ENCODE measurements at regions not wholly inside any gene's neighbourhood (a gene's known extent, or its start where the extent isn't known, plus 50 kb on each side); places are given as distances from the start of the nearest gene placed in this dataset.

- H3K27ac Mint-ChIP-seq: no peak overlapping the region
Measured at GRCh38 chr2:125885340-125885739, 770.6 kb upstream of the GYPC start.

DNA sequence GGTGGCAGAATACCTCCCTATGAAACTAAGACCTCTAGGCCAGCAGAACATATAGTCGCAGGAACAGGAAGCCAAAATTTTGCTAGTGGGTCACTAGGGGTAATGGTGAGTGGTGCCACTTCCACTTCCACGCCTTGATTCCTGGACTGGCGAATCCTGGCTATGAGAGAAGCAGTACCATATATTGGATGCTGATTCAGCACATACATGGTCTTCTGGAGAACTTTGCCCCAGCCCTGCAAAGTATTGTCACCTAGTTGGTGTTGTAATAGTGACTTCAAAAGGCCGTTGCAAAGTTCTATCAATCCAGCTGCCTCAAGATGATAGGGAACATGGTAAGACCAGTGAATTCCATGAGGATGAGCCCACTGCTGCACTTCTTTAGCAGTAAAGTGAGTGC, 769.8 kb upstream of the GYPC start:
- ATAC-seq (ENCODE audit: low read depth in 2 of 2) (no peak), DNase-seq (no peak)
- H3K4me3 ChIP-seq (ENCODE audit: low read depth, low read length): no peak overlapping the region
- H3K27ac ChIP-seq (ENCODE audit: insufficient read depth, low read length, poor library complexity, severe bottlenecking): no peak overlapping the region
- no peaks in the 10 kb centered on the region for H3K4me1 ChIP-seq (ENCODE audit: control insufficient read depth, insufficient read depth, low read length, poor library complexity, severe bottlenecking)
- H3K27me3 ChIP-seq (ENCODE audit: control insufficient read depth, insufficient read depth, low read length): no peaks in the 10 kb centered on the region
- no peaks in the 10 kb centered on the region for H3K36me3 ChIP-seq (ENCODE audit: control insufficient read depth, insufficient read depth, low read length)
- Mint-ChIP-seq H3K4me1 (no peaks in the 10 kb centered on the region), H3K27ac (no peak overlapping the region), H3K27me3 (no peaks in the 10 kb centered on the region), H3K9me3 (peaks cover 4 to 20% (median 9%) of the 10 kb centered on the region in 7 donors), H3K36me3 (no peaks in the 10 kb centered on the region), H3K4me3 (no peak overlapping the region)
- H3K9me3 ChIP-seq (ENCODE audit: control insufficient read depth in 2 of 2, low read length in 2 of 2): peaks cover 0 to 8% of the 10 kb centered on the region in 2 experiments

More at GRCh38 chr2:125885340-125885739, 770.6 kb upstream of the GYPC start:
- Histone ChIP-seq H3K4me3 (ENCODE audit: low read depth, low read length) (no peak overlapping the region), H3K4me1 (ENCODE audit: control insufficient read depth, insufficient read depth, low read length, poor library complexity, severe bottlenecking) (no peaks in the 10 kb centered on the region), H3K9me3 (ENCODE audit: control insufficient read depth in 2 of 2, low read length in 2 of 2) (peaks cover 0 to 8% of the 10 kb centered on the region in 2 experiments), H3K27me3 (ENCODE audit: control insufficient read depth, insufficient read depth, low read length) (no peaks in the 10 kb centered on the region), H3K36me3 (ENCODE audit: control insufficient read depth, insufficient read depth, low read length) (no peaks in the 10 kb centered on the region), H3K27ac (ENCODE audit: insufficient read depth, low read length, poor library complexity, severe bottlenecking) (no peak overlapping the region)
- no peak for DNase-seq
- H3K9me3 Mint-ChIP-seq: peaks cover 4 to 20% (median 9%) of the 10 kb centered on the region in 7 donors
- H3K27me3 Mint-ChIP-seq: no peaks in the 10 kb centered on the region
- no peak overlapping the region for H3K4me3 Mint-ChIP-seq
- no peaks in the 10 kb centered on the region for H3K4me1 Mint-ChIP-seq
- no peak for ATAC-seq (ENCODE audit: low read depth in 2 of 2)
- H3K36me3 Mint-ChIP-seq: no peaks in the 10 kb centered on the region

GRCh38 chr2:125901278-125901677, 754.7 kb upstream of the GYPC start:
- Histone ChIP-seq H3K4me3 (ENCODE audit: low read depth, low read length) (no peak overlapping the region), H3K27me3 (ENCODE audit: control insufficient read depth, insufficient read depth, low read length) (no peaks in the 10 kb centered on the region), H3K27ac (ENCODE audit: insufficient read depth, low read length, poor library complexity, severe bottlenecking) (no peak overlapping the region), H3K9me3 (ENCODE audit: control insufficient read depth in 2 of 2, low read length in 2 of 2) (peaks cover 0 to 6% of the 10 kb centered on the region in 2 experiments), H3K36me3 (ENCODE audit: control insufficient read depth, insufficient read depth, low read length) (no peaks in the 10 kb centered on the region), H3K4me1 (ENCODE audit: control insufficient read depth, insufficient read depth, low read length, poor library complexity, severe bottlenecking) (no peaks in the 10 kb centered on the region)
- no peak for DNase-seq
- Mint-ChIP-seq H3K36me3 (no peaks in the 10 kb centered on the region), H3K27me3 (no peaks in the 10 kb centered on the region), H3K4me1 (no peaks in the 10 kb centered on the region), H3K4me3 (no peak overlapping the region), H3K9me3 (peaks cover 2 to 45% (median 14%) of the 10 kb centered on the region in 7 donors), H3K27ac (no peak overlapping the region)
- no peak for ATAC-seq (ENCODE audit: low read depth in 2 of 2)

DNA sequence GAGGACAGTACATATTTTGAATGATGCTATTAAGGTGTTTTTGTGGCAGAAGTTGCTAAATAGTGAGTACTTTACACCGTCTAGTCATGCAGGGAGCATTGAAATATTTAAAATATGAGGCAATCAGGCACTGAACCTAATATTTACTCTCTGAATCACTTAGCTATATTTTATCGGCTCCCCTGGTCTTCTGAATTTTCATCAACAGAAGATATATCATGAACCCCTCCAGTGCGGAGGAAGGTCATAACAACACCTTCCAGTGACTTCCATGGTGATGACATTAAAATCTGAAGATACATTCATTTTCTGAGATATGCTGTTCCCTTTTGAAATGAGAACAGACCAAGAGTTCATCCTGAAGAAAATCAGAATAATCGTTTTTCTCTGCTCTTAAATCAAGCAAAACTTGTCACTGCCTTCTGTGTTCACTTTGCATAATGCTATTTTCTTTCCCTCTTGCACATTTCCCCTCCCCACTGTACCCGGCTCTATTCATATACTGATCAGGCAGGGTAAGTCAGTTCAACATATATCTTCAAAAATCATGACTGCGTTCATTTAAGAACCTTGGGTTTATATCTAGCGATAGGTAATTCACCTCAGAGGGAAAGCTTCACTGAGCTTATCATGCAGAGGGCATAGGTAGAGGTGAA, 729.9 kb upstream of the GYPC start:
- no peak overlapping the region for H3K27ac ChIP-seq (ENCODE audit: insufficient read depth, low read length, poor library complexity, severe bottlenecking)
- Mint-ChIP-seq H3K27ac (no peak overlapping the region), H3K27me3 (no peaks in the 10 kb centered on the region), H3K36me3 (no peaks in the 10 kb centered on the region), H3K9me3 (peaks cover 2 to 17% (median 7%) of the 10 kb centered on the region in 7 donors), H3K4me1 (no peaks in the 10 kb centered on the region), H3K4me3 (no peak overlapping the region)
- DNase-seq (no peak), ATAC-seq (ENCODE audit: low read depth in 2 of 2) (no peak)
- no peaks in the 10 kb centered on the region for H3K9me3 ChIP-seq (ENCODE audit: control insufficient read depth in 2 of 2, low read length in 2 of 2)
- H3K4me1 ChIP-seq (ENCODE audit: control insufficient read depth, insufficient read depth, low read length, poor library complexity, severe bottlenecking): no peaks in the 10 kb centered on the region
- no peaks in the 10 kb centered on the region for H3K36me3 ChIP-seq (ENCODE audit: control insufficient read depth, insufficient read depth, low read length)
- H3K4me3 ChIP-seq (ENCODE audit: low read depth, low read length): no peak overlapping the region
- H3K27me3 ChIP-seq (ENCODE audit: control insufficient read depth, insufficient read depth, low read length): no peaks in the 10 kb centered on the region

- H3K4me1 ChIP-seq (ENCODE audit: control insufficient read depth, insufficient read depth, low read length, poor library complexity, severe bottlenecking): no peaks in the 10 kb centered on the region
- Mint-ChIP-seq H3K4me3 (no peak overlapping the region), H3K4me1 (no peaks in the 10 kb centered on the region), H3K9me3 (peaks cover 1 to 15% (median 4%) of the 10 kb centered on the region in 7 donors), H3K27me3 (no peaks in the 10 kb centered on the region), H3K36me3 (no peaks in the 10 kb centered on the region), H3K27ac (no peak overlapping the region)
- no peak overlapping the region for H3K4me3 ChIP-seq (ENCODE audit: low read depth, low read length)
- H3K9me3 ChIP-seq (ENCODE audit: control insufficient read depth in 2 of 2, low read length in 2 of 2): no peaks in the 10 kb centered on the region
- H3K36me3 ChIP-seq (ENCODE audit: control insufficient read depth, insufficient read depth, low read length): no peaks in the 10 kb centered on the region
- H3K27ac ChIP-seq (ENCODE audit: insufficient read depth, low read length, poor library complexity, severe bottlenecking): no peak overlapping the region
- no peak for DNase-seq
- H3K27me3 ChIP-seq (ENCODE audit: control insufficient read depth, insufficient read depth, low read length): no peaks in the 10 kb centered on the region
- ATAC-seq (ENCODE audit: low read depth in 2 of 2): no peak
Measured at GRCh38 chr2:125935559-125935958, 720.4 kb upstream of the GYPC start.

DNA sequence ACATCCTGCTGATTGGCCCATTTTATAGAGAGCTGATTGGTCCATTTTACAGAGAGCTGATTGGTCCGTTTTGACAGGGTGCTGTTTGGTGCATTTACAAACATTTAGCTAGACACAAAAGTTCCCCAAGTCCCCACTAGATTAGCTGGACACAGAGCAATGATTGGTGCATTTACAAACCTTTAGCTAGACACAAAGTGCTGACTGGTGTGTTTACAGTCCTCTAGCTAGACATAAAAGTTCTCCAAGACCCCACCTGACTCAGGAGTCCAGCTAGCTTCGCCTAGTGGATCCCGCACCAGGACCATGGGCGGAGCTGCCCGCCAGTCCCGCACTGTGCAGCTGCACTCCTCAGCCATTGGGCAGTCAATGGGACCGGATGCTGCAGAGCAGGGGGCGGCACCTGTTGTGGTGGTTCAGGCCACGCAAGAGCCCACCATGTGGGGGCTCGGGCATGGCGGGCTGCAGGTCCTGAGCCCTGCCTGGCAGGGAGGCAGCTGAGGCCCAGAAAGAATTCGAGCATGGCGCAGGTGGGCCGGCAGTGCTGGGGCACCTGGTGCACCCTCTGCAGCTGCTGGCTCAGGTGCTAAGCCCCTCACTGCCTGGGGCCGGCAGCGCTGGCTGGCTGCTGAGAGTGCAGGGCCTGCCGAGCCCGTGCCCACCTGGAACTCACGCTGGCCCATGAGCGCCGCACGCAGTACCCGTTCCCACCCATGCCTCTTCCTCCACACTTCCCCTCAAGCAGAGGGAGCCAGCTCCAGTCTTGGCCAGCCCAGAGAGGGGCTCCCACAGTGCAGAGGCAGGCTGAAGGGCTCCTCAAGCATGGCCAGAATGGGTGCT, 713.2 kb upstream of the GYPC start:
- H3K9me3 ChIP-seq (ENCODE audit: control insufficient read depth in 2 of 2, low read length in 2 of 2): no peaks in the 10 kb centered on the region
- no peaks in the 10 kb centered on the region for H3K36me3 ChIP-seq (ENCODE audit: control insufficient read depth, insufficient read depth, low read length)
- Mint-ChIP-seq H3K27ac (no peak overlapping the region), H3K4me1 (no peaks in the 10 kb centered on the region), H3K36me3 (no peaks in the 10 kb centered on the region), H3K27me3 (no peaks in the 10 kb centered on the region), H3K9me3 (peaks cover 0 to 19% (median 10%) of the 10 kb centered on the region in 7 donors), H3K4me3 (no peak overlapping the region)
- no peaks in the 10 kb centered on the region for H3K27me3 ChIP-seq (ENCODE audit: control insufficient read depth, insufficient read depth, low read length)
- no peak for ATAC-seq (ENCODE audit: low read depth in 2 of 2)
- no peak overlapping the region for H3K27ac ChIP-seq (ENCODE audit: insufficient read depth, low read length, poor library complexity, severe bottlenecking)
- no peaks in the 10 kb centered on the region for H3K4me1 ChIP-seq (ENCODE audit: control insufficient read depth, insufficient read depth, low read length, poor library complexity, severe bottlenecking)
- no peak for DNase-seq
- H3K4me3 ChIP-seq (ENCODE audit: low read depth, low read length): no peak overlapping the region

DNA sequence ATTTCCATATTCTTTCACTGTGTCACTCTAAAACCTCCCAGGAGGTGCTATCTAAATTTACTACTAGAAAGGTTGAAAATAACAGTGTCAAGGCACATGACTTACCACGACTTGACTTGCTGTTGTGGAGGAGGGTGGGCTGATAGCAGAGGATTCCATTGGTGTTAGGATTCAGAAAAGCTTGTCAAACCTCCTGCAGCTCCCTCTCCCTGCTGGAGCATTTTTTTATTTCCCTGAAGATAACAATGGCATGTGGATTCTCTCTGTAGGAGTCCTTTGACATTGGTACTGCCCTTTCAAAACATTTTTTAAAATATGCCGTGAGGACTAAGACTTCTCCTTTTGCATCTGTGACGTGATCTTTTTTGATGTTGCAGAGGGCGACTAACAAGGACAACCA, 696.9 kb upstream of the GYPC start:
- no peaks in the 10 kb centered on the region for H3K36me3 Mint-ChIP-seq
- peaks cover 0 to 9% (median 5%) of the 10 kb centered on the region in 7 donors for H3K9me3 Mint-ChIP-seq
- H3K27ac ChIP-seq (ENCODE audit: insufficient read depth, low read length, poor library complexity, severe bottlenecking): no peak overlapping the region
- DNase-seq: no peak
- no peaks in the 10 kb centered on the region for H3K4me1 Mint-ChIP-seq
- ATAC-seq (ENCODE audit: low read depth in 2 of 2): no peak
- H3K9me3 ChIP-seq (ENCODE audit: control insufficient read depth in 2 of 2, low read length in 2 of 2): no peaks in the 10 kb centered on the region
- no peaks in the 10 kb centered on the region for H3K27me3 Mint-ChIP-seq
- no peaks in the 10 kb centered on the region for H3K4me1 ChIP-seq (ENCODE audit: control insufficient read depth, insufficient read depth, low read length, poor library complexity, severe bottlenecking)
- no peak overlapping the region for H3K4me3 Mint-ChIP-seq
- no peak overlapping the region for H3K27ac Mint-ChIP-seq
- no peak overlapping the region for H3K4me3 ChIP-seq (ENCODE audit: low read depth, low read length)
- H3K27me3 ChIP-seq (ENCODE audit: control insufficient read depth, insufficient read depth, low read length): no peaks in the 10 kb centered on the region
- no peaks in the 10 kb centered on the region for H3K36me3 ChIP-seq (ENCODE audit: control insufficient read depth, insufficient read depth, low read length)
